H9 (cell line): ENCODE measurements at regions not wholly inside any gene's neighbourhood (a gene's known extent, or its start where the extent isn't known, plus 50 kb on each side); places are given as distances from the start of the nearest gene placed in this dataset.
A peak's percentile ranks its signal among the peaks of the same experiment; 100 is the strongest.

ENCODE experiments used
- DNase-seq: peaks from one replicate; pipeline ENCODE4 v3.0.0-alpha.2; 2017
- H2AFZ ChIP-seq: one replicate; pipeline ENCODE4 v1.6.1; 2013; ENCODE audit warnings: mild to moderate bottlenecking, low read length, control low read depth, moderate library complexity
- H2AK5ac ChIP-seq: 2 replicates; pipeline ENCODE4 v1.6.1; 2013; ENCODE audit warnings: low read length, control low read depth, mixed read lengths; ENCODE audit not compliant: insufficient read length
- H2BK120ac ChIP-seq: one replicate; pipeline ENCODE4 v1.6.1; 2013; ENCODE audit warnings: low read depth, mild to moderate bottlenecking, low read length, control low read depth, inconsistent platforms; ENCODE audit not compliant: poor library complexity, severe bottlenecking
- H2BK12ac ChIP-seq: 2 replicates; pipeline ENCODE4 v1.6.1; 2013; ENCODE audit warnings: low read length, control low read depth, mixed read lengths, low read depth; ENCODE audit not compliant: insufficient read length
- H2BK15ac ChIP-seq: 2 replicates; pipeline ENCODE4 v1.6.1; 2013; ENCODE audit warnings: low read depth, low read length, control low read depth
- H2BK20ac ChIP-seq: one replicate; pipeline ENCODE4 v1.6.1; 2013; ENCODE audit warnings: low read depth, mild to moderate bottlenecking, low read length, control low read depth, inconsistent platforms; ENCODE audit not compliant: poor library complexity, severe bottlenecking
- H2BK5ac ChIP-seq: 2 replicates; pipeline ENCODE4 v1.6.1; 2013; ENCODE audit warnings: low read length, control low read depth, mixed read lengths; ENCODE audit not compliant: insufficient read length
- H3K14ac ChIP-seq: 2 replicates; pipeline ENCODE4 v1.6.1; 2013; ENCODE audit warnings: low read length, control low read depth; ENCODE audit not compliant: insufficient read depth
- H3K18ac ChIP-seq: 2 replicates; pipeline ENCODE4 v1.6.1; 2013; ENCODE audit warnings: low read depth, mild to moderate bottlenecking, mixed read lengths, low read length, control low read depth; ENCODE audit not compliant: insufficient read length
- H3K23ac ChIP-seq: 2 replicates; pipeline ENCODE4 v1.6.1; 2013; ENCODE audit warnings: low read length, control low read depth, mixed read lengths, low read depth; ENCODE audit not compliant: insufficient read length
- H3K23me2 ChIP-seq: 2 replicates; pipeline ENCODE4 v1.6.1; 2013; ENCODE audit warnings: low read depth, mild to moderate bottlenecking, mixed read lengths, low read length, control low read depth; ENCODE audit not compliant: insufficient read length, poor library complexity, severe bottlenecking
- H3K27ac ChIP-seq: 2 replicates; pipeline ENCODE4 v1.5.1; 2013; ENCODE audit warnings: low read length, control low read depth, mixed read lengths, low read depth; ENCODE audit not compliant: insufficient read length
- H3K27me3 ChIP-seq: 2 replicates; pipeline ENCODE4 v1.6.1; 2013; ENCODE audit warnings: low read length, control low read depth, inconsistent platforms; ENCODE audit not compliant: insufficient read depth
- H3K4ac ChIP-seq: 2 replicates; pipeline ENCODE4 v1.6.1; 2013; ENCODE audit warnings: low read depth, mild to moderate bottlenecking, control low read depth, inconsistent platforms, low read length, moderate library complexity
- H3K4me1 ChIP-seq: 2 replicates; pipeline ENCODE4 v1.6.1; 2013; ENCODE audit warnings: low read length, control low read depth, inconsistent platforms; ENCODE audit not compliant: insufficient read depth
- H3K4me2 ChIP-seq: 2 replicates; pipeline ENCODE4 v1.6.1; 2013; ENCODE audit warnings: low read length, control low read depth, mixed read lengths; ENCODE audit not compliant: insufficient read length, insufficient read depth
- H3K56ac ChIP-seq: 2 replicates; pipeline ENCODE4 v1.6.1; 2013; ENCODE audit warnings: low read depth, mild to moderate bottlenecking, mixed read lengths, low read length, control low read depth; ENCODE audit not compliant: insufficient read length
- H3K79me1 ChIP-seq: 2 replicates; pipeline ENCODE4 v1.6.1; 2013; ENCODE audit warnings: low read depth, mild to moderate bottlenecking, moderate library complexity, low read length, control low read depth, inconsistent platforms; ENCODE audit not compliant: insufficient read depth, poor library complexity, severe bottlenecking
- H3K79me2 ChIP-seq: 2 replicates; pipeline ENCODE4 v1.6.1; 2013; ENCODE audit warnings: low read length, control low read depth, inconsistent platforms; ENCODE audit not compliant: insufficient read depth
- H3K9ac ChIP-seq: 2 replicates; pipeline ENCODE4 v1.6.1; 2013; ENCODE audit warnings: low read length, control low read depth, mixed read lengths; ENCODE audit not compliant: insufficient read length; ENCODE audit errors: extremely low read depth
- H3K9me3 ChIP-seq: one replicate; pipeline ENCODE4 v1.6.1; 2013; ENCODE audit warnings: low read depth, low read length, inconsistent platforms; ENCODE audit not compliant: control insufficient read depth
- H3T11ph ChIP-seq: one replicate; pipeline ENCODE4 v1.6.1; 2013; ENCODE audit warnings: mild to moderate bottlenecking, low read length, control low read depth, inconsistent platforms
- H4K20me1 ChIP-seq: one replicate; pipeline ENCODE4 v1.6.1; 2013; ENCODE audit not compliant: control insufficient read depth, insufficient read length, insufficient read depth
- H4K5ac ChIP-seq: 2 replicates; pipeline ENCODE4 v1.6.1; 2013; ENCODE audit warnings: low read depth, mild to moderate bottlenecking, mixed read lengths, low read length, control low read depth; ENCODE audit not compliant: insufficient read length
- H4K8ac ChIP-seq: replicated peaks from 2 replicates; pipeline ENCODE4 v1.6.1; 2013; ENCODE audit warnings: low read length, control low read depth, mixed read lengths, low read depth; ENCODE audit not compliant: insufficient read length
- H4K91ac ChIP-seq: 2 replicates; pipeline ENCODE4 v1.6.1; 2013; ENCODE audit warnings: low read depth, mild to moderate bottlenecking, moderate library complexity, mixed read lengths, low read length, control low read depth; ENCODE audit not compliant: insufficient read length
- H3K27ac Mint-ChIP-seq, 3 experiments: 2 replicates in 2 of 3; 3 replicates in 1 of 3; pipeline ENCODE4 v1.8.0; 2020 to 2021; ENCODE audit warnings: mixed read lengths in 3 of 3, mild to moderate bottlenecking in 1 of 3, moderate library complexity in 1 of 3
- H3K27me3 Mint-ChIP-seq: 2 replicates; pipeline ENCODE4 v1.8.0; 2021; ENCODE audit warnings: low read depth, mild to moderate bottlenecking, moderate library complexity, mixed read lengths
- H3K36me3 Mint-ChIP-seq, 3 experiments: 2 replicates in 2 of 3; 3 replicates in 1 of 3; pipeline ENCODE4 v1.8.0; 2020 to 2021; ENCODE audit warnings: low read depth in 3 of 3, mixed read lengths in 3 of 3; ENCODE audit not compliant: insufficient read depth in 1 of 3
- H3K4me1 Mint-ChIP-seq, 2 experiments: 2 replicates each; pipeline ENCODE4 v1.8.0; 2020; ENCODE audit warnings: mixed read lengths in 2 of 2
- H3K4me3 Mint-ChIP-seq, 2 experiments: 2 replicates in 1 of 2; 3 replicates in 1 of 2; pipeline ENCODE4 v1.8.0; 2020 to 2021; ENCODE audit warnings: mild to moderate bottlenecking in 2 of 2, mixed read lengths in 2 of 2, moderate library complexity in 1 of 2
- H3K9me3 Mint-ChIP-seq, 2 experiments: 2 replicates in 1 of 2; 3 replicates in 1 of 2; pipeline ENCODE4 v1.8.0; 2020; ENCODE audit warnings: mild to moderate bottlenecking in 2 of 2, mixed read lengths in 2 of 2, moderate library complexity in 1 of 2
- CTCF ChIP-seq: fragments of 200-600 bp; sonication (generic); conservative IDR thresholded peaks from 3 replicates; pipeline ENCODE4 v1.8.0; 2021; ENCODE audit warnings: antibody characterized with exemption, mild to moderate bottlenecking
- WGBS: extraction: QIAGEN DNeasy Blood & Tissue Kit; methylation state at CpG from one replicate; pipeline ENCODE4 v1.1.7; 2013; ENCODE audit warnings: missing lambda C conversion rate, low lambda C conversion rate, mixed read lengths; ENCODE audit not compliant: insufficient read length; ENCODE audit errors: extremely low coverage; 5-methylcytosine and 5-hydroxymethylcytosine counted together

- Histone ChIP-seq H3K79me2 (no peaks in the 10 kb centered on the region), H2BK20ac (no peak overlapping the region), H2BK120ac (no peak overlapping the region), H2BK5ac (no peak overlapping the region), H2BK15ac (no peak overlapping the region), H2BK12ac (no peak overlapping the region), H3K4ac (no peak overlapping the region), H3K23me2 (no peaks in the 10 kb centered on the region), H3K4me2 (no peak overlapping the region), H3K79me1 (no peaks in the 10 kb centered on the region), H2AFZ (no peak overlapping the region), H4K8ac (no peak overlapping the region), H3K18ac (no peak overlapping the region), H4K91ac (no peak overlapping the region), H3K27me3 (no peaks in the 10 kb centered on the region), H4K5ac (no peak overlapping the region), H4K20me1 (no peaks in the 10 kb centered on the region), H3T11ph (no peak overlapping the region), H3K27ac (no peak overlapping the region), H3K4me1 (no peaks in the 10 kb centered on the region; the same call in 1 of the 2 replicates), H3K56ac (no peak overlapping the region), H3K9ac (no peak overlapping the region), H3K23ac (no peak overlapping the region), H3K9me3 (no peaks in the 10 kb centered on the region), H3K14ac (no peak overlapping the region; the same call in 1 of the 2 replicates), H2AK5ac (no peak overlapping the region)
- peak; percentile 35 for DNase-seq
- WGBS: no CpG with 5 or more reads among the region's 12 CpGs
- no peak overlapping the region for H3K4me3 Mint-ChIP-seq
- no peaks in the 10 kb centered on the region; a peak in 1 of 7 replicates for H3K36me3 Mint-ChIP-seq
- TF ChIP-seq CTCF: no peak
- H3K9me3 Mint-ChIP-seq: peaks cover 0 to 6% of the 10 kb centered on the region in 2 experiments; a peak in 2 of 5 replicates
- H3K27me3 Mint-ChIP-seq: no peaks in the 10 kb centered on the region; the same call in 1 of the 2 replicates
- peaks cover 0 to 10% of the 10 kb centered on the region in 2 experiments; a peak in 2 of 4 replicates for H3K4me1 Mint-ChIP-seq
- H3K27ac Mint-ChIP-seq: no peak overlapping the region
These were observed 224.2 kb upstream of the NPY start for GRCh38 chr7:24059775-24060174.
